Parathyroid adenoma (tissue), 2 donors: ENCODE measurements at regions not wholly inside any gene's neighbourhood (a gene's known extent, or its start where the extent isn't known, plus 50 kb on each side); places are given as distances from the start of the nearest gene placed in this dataset.

Experiments used
- H2AFZ ChIP-seq: fragments of 300-600 bp; sonication (generic); one replicate; pipeline ENCODE4 v1.7.0; 2017; ENCODE audit warnings: antibody characterized with exemption, mild to moderate bottlenecking
- H3K27ac ChIP-seq: fragments of 300-600 bp; sonication (generic); one replicate; pipeline ENCODE4 v1.7.0; 2017
- H3K27me3 ChIP-seq: fragments of 300-600 bp; sonication (generic); one replicate; pipeline ENCODE4 v1.7.0; 2017; ENCODE audit warnings: low read length; ENCODE audit not compliant: control insufficient read depth, insufficient read depth
- H3K36me3 ChIP-seq: fragments of 300-600 bp; sonication (generic); one replicate; pipeline ENCODE4 v1.7.0; 2017; ENCODE audit warnings: low read length; ENCODE audit not compliant: control insufficient read depth, insufficient read depth
- H3K4me1 ChIP-seq: fragments of 300-600 bp; sonication (generic); one replicate; pipeline ENCODE4 v1.7.0; 2017; ENCODE audit warnings: control low read depth
- H3K4me2 ChIP-seq: fragments of 300-600 bp; sonication (generic); one replicate; pipeline ENCODE4 v1.7.0; 2017; ENCODE audit warnings: low read length
- H3K4me3 ChIP-seq: fragments of 300-600 bp; sonication (generic); one replicate; pipeline ENCODE4 v1.7.0; 2017; ENCODE audit warnings: low read depth, low read length
- H3K79me2 ChIP-seq: fragments of 300-600 bp; sonication (generic); one replicate; pipeline ENCODE4 v1.7.0; 2017; ENCODE audit warnings: control low read depth
- H3K9ac ChIP-seq: fragments of 300-600 bp; sonication (generic); one replicate; pipeline ENCODE4 v1.7.0; 2017; ENCODE audit warnings: mild to moderate bottlenecking
- H3K9me3 ChIP-seq: fragments of 300-600 bp; sonication (generic); one replicate; pipeline ENCODE4 v1.7.0; 2017; ENCODE audit warnings: low read length; ENCODE audit not compliant: control insufficient read depth
- TF ChIP-seq, protein P1 (sequence below): fragments of 300-600 bp; sonication (generic); IDR thresholded peaks from one replicate; pipeline ENCODE4 v1.7.0; 2017; ENCODE audit warnings: antibody characterized with exemption, mild to moderate bottlenecking
- donor health status: primary hyperparathyroidism.

DNA sequence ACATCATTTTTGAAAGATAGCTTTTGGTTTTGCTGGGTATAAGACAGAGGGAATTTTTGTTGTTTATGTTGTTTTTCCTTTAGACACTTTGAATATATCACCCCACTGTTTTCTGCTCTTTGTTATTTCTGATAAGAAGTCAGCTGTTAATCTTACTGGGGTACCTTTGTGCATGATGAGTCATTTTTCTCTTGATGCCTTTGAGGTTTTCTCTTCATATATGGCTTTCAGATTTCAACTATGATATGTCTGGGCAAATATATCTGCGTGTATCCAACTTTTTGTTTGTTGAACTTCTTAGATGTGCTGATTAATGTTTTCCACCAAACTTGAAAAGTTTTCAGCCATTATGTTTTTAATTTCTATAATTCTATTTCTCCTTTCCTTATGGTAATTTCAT lies 208.6 kb upstream of the TMEM72 start:
- no peaks in the 10 kb centered on the region for H3K4me1 ChIP-seq
- H3K4me2 ChIP-seq: no peak overlapping the region
- H3K27me3 ChIP-seq: no peaks in the 10 kb centered on the region
- H3K36me3 ChIP-seq: no peaks in the 10 kb centered on the region
- no peaks in the 10 kb centered on the region for H3K79me2 ChIP-seq
- TF ChIP-seq, protein P1, sequence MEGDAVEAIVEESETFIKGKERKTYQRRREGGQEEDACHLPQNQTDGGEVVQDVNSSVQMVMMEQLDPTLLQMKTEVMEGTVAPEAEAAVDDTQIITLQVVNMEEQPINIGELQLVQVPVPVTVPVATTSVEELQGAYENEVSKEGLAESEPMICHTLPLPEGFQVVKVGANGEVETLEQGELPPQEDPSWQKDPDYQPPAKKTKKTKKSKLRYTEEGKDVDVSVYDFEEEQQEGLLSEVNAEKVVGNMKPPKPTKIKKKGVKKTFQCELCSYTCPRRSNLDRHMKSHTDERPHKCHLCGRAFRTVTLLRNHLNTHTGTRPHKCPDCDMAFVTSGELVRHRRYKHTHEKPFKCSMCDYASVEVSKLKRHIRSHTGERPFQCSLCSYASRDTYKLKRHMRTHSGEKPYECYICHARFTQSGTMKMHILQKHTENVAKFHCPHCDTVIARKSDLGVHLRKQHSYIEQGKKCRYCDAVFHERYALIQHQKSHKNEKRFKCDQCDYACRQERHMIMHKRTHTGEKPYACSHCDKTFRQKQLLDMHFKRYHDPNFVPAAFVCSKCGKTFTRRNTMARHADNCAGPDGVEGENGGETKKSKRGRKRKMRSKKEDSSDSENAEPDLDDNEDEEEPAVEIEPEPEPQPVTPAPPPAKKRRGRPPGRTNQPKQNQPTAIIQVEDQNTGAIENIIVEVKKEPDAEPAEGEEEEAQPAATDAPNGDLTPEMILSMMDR: no peak
- H3K27ac ChIP-seq: no peak overlapping the region
- H3K9ac ChIP-seq: no peak overlapping the region
- H3K9me3 ChIP-seq: no peaks in the 10 kb centered on the region
- no peak overlapping the region for H3K4me3 ChIP-seq
- H2AFZ ChIP-seq: no peak overlapping the region

- H3K36me3 ChIP-seq: no peaks in the 10 kb centered on the region
- H3K27me3 ChIP-seq: no peaks in the 10 kb centered on the region
- no peak overlapping the region for H3K9ac ChIP-seq
- H2AFZ ChIP-seq: no peak overlapping the region
- no peaks in the 10 kb centered on the region for H3K79me2 ChIP-seq
- H3K4me1 ChIP-seq: no peaks in the 10 kb centered on the region
- H3K27ac ChIP-seq: no peak overlapping the region
- no peak overlapping the region for H3K4me3 ChIP-seq
- TF ChIP-seq, protein P1: no peak
- H3K4me2 ChIP-seq: no peak overlapping the region
- no peaks in the 10 kb centered on the region for H3K9me3 ChIP-seq
These were observed 207.6 kb upstream of the TMEM72 start for GRCh38 chr10:44703241-44704155.

DNA sequence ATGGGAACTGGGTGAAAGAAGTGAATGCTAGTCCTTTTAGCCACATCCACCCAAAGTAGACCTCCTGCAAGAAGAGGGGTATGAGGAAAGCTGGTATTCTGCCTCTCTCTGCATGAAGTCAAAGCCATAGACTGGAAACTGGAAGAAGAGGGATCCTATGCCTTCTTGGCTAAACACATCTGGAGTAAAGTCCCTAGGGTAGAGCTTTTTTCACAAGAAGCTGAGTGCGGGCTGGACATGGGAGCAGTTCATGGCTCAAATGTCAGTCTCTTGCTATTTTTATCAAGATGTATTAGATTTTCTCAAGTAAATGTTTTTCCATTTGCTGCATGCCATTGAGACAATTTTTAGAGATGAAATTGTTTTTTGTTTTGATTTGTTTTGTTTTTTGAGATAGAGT lies 206.5 kb upstream of the TMEM72 start:
- no peaks in the 10 kb centered on the region for H3K27me3 ChIP-seq
- H3K9ac ChIP-seq: no peak overlapping the region
- H3K79me2 ChIP-seq: no peaks in the 10 kb centered on the region
- TF ChIP-seq, protein P1: no peak
- H3K4me3 ChIP-seq: no peak overlapping the region
- no peak overlapping the region for H2AFZ ChIP-seq
- no peaks in the 10 kb centered on the region for H3K4me1 ChIP-seq
- no peaks in the 10 kb centered on the region for H3K36me3 ChIP-seq
- no peaks in the 10 kb centered on the region for H3K9me3 ChIP-seq
- no peak overlapping the region for H3K4me2 ChIP-seq
- no peak overlapping the region for H3K27ac ChIP-seq

DNA sequence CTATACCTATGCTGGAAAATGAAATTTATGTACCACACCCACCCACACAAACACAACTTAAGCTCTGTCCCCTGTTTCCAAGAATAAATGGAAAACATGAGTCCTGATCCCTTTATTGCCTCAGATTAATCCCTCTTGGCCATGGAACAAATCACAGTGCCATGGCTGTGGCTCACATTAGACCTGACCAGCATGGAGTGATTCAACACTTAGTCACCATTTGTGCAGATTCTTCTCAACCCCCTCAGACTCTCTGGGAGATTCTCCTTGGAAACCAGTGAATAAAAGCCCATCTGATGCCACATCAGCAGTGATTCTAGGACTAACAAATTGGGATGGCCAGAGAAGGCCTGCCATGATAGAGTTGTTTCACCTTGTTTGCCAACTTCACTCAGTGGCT lies 204.4 kb upstream of the TMEM72 start:
- Histone ChIP-seq H2AFZ (no peak overlapping the region), H3K27ac (no peak overlapping the region), H3K9ac (no peak overlapping the region), H3K79me2 (no peaks in the 10 kb centered on the region), H3K4me1 (no peaks in the 10 kb centered on the region), H3K4me3 (no peak overlapping the region), H3K4me2 (no peak overlapping the region), H3K9me3 (no peaks in the 10 kb centered on the region), H3K36me3 (no peaks in the 10 kb centered on the region), H3K27me3 (no peaks in the 10 kb centered on the region)
- TF ChIP-seq, protein P1: no peak

- Histone ChIP-seq H3K36me3 (no peaks in the 10 kb centered on the region), H3K27ac (no peak overlapping the region), H3K79me2 (no peaks in the 10 kb centered on the region), H3K4me2 (no peak overlapping the region), H2AFZ (no peak overlapping the region), H3K4me1 (no peaks in the 10 kb centered on the region), H3K4me3 (no peak overlapping the region), H3K9ac (no peak overlapping the region), H3K27me3 (no peaks in the 10 kb centered on the region), H3K9me3 (no peaks in the 10 kb centered on the region)
- TF ChIP-seq, protein P1: no peak
These were observed 197.8 kb upstream of the TMEM72 start for GRCh38 chr10:44713307-44713706.
